Esophagus (tissue), 2 donors: ENCODE measurements at regions not wholly inside any gene's neighbourhood (a gene's known extent, or its start where the extent isn't known, plus 50 kb on each side); places are given as distances from the start of the nearest gene placed in this dataset.
"Not testable (repeated sequence)": the region's sequence is repeated elsewhere in the genome, so short reads cannot be mapped to it uniquely, and the experiment has no call there.

Source experiments
- H3K27ac ChIP-seq, 2 donors: one replicate each; pipeline ENCODE4 v1.5.1; 2013; ENCODE audit warnings: low read depth in 2 of 2, mild to moderate bottlenecking in 2 of 2, inconsistent platforms in 1 of 2, low read length in 1 of 2, moderate library complexity in 1 of 2
- H3K27me3 ChIP-seq, 2 donors: one replicate each; pipeline ENCODE4 v1.6.1; 2013; ENCODE audit warnings: low read length in 2 of 2, control low read depth in 1 of 2, mild to moderate bottlenecking in 1 of 2; ENCODE audit not compliant: insufficient read depth in 2 of 2, control insufficient read depth in 1 of 2
- H3K36me3 ChIP-seq, 2 donors: one replicate each; pipeline ENCODE4 v1.6.1; 2013; ENCODE audit warnings: low read length in 1 of 2; ENCODE audit not compliant: control insufficient read depth in 2 of 2, insufficient read depth in 2 of 2
- H3K4me1 ChIP-seq, 2 donors: one replicate each; pipeline ENCODE4 v1.6.1; 2013; ENCODE audit warnings: low read length in 1 of 2; ENCODE audit not compliant: control insufficient read depth in 2 of 2, insufficient read depth in 2 of 2
- H3K4me3 ChIP-seq, 2 donors: one replicate each; pipeline ENCODE4 v1.5.1; 2013; ENCODE audit warnings: low read length in 2 of 2, mild to moderate bottlenecking in 2 of 2, low read depth in 1 of 2, moderate library complexity in 1 of 2
- H3K9me3 ChIP-seq, 2 donors: one replicate each; pipeline ENCODE4 v1.6.1; 2013; ENCODE audit warnings: mild to moderate bottlenecking in 2 of 2, low read depth in 1 of 2, low read length in 1 of 2, moderate library complexity in 1 of 2; ENCODE audit not compliant: control insufficient read depth in 2 of 2, insufficient read depth in 1 of 2
- WGBS, 2 donors: extraction: QIAGEN DNeasy Blood & Tissue Kit; methylation state at CpG; one replicate each; pipeline ENCODE4 v1.1.7; 2013; 5-methylcytosine and 5-hydroxymethylcytosine counted together
- donor health status: healthy with polysubstance abuse.
- donor health status: Bipolar disorder and iron deficiency.

DNA sequence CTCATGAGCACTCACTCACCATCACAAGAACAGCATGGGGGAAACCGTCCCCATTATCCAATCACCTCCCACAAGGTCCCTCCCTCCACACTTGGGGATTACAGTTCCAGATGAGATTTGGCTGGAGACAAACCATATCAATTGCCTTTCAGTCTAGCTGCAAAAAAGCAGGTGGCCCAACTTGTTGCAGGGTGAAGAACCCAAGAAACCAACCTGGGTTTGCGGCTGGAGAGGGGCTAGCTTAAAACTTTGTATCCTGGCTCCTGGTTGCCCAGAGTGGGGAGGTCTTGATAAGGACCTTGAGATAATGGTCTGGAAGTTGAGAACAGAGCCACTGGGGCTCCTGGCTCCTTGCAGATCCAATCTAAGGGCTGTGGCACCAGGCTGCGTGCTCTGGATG, 122.8 kb upstream of the PCBD1 start:
- no peaks in the 10 kb centered on the region for H3K4me1 ChIP-seq
- no peaks in the 10 kb centered on the region for H3K27me3 ChIP-seq
- H3K27ac ChIP-seq, result no peak overlapping the region
- no peak overlapping the region for H3K4me3 ChIP-seq
- 90% methylated on average over 3 of the region's 3 CpGs for WGBS, 2 donors
- no peaks in the 10 kb centered on the region for H3K9me3 ChIP-seq
- no peaks in the 10 kb centered on the region for H3K36me3 ChIP-seq

DNA sequence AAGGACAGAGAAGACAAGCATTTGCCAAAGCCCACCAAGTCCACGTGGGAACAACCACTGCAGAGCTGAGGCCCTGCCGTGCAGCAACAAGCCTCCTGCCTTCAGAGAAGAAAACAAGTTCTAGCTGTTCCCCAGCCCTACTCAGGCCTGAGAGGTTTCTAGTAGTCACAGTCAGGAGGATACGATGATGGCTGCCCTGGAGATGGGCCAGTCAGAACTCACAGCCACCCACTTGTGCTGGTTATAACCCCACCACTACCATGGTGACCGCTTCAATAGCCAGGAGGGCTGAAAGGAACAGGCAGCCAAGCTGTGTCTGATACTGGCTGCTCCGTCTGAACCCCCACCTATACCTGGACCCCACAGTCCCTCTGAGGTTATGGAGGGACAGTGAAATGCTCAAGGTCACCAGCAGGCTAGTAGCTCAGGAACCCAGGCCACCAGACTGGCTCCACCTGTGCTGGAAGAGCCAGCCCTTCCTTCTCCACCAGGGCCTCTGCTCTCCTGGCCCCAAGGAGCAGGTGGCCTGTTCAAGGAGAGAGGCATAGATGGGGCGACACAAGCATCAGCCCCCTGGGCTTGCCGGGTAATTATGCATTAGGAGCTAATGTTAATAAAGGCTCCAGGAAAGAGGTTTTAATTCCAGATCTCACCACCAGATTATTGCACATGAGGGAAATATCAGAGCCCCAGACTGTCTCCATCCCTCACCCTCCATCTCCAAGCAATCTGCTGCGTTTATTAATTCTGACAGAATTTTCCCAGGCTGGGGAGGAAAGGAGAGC, 125.8 kb upstream of the PCBD1 start:
- Histone ChIP-seq H3K9me3 (peaks cover 0 to 2% of the 10 kb centered on the region in 2 donors), H3K27me3 (no peaks in the 10 kb centered on the region), H3K4me3 (no peak overlapping the region), H3K4me1 (no peaks in the 10 kb centered on the region), H3K36me3 (no peaks in the 10 kb centered on the region), H3K27ac (no peak overlapping the region)
- WGBS, 2 donors, result 72 to 84% methylated on average over 8 of the region's 8 CpGs

DNA sequence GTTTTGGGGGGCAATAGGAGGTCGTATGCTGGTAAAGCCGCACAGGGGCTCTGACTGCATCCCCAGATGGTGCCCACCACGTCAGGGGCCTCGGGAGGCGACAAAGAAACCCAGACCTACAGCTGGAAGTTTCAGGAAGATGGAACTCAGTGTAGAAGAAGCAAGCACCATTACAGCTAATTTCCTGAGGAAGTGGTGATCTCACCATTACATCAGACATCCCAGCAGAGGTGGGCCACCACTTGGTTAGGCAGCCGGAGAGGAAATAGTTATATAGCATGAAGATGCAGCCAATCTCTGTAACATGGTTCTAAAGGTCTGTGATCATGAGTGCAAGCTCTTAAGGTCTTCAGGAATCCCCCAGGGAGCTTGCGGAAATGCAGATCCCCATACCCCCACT, 127.3 kb upstream of the PCBD1 start:
- H3K27me3 ChIP-seq, result no peaks in the 10 kb centered on the region
- peaks cover 0 to 2% of the 10 kb centered on the region in 2 donors for H3K9me3 ChIP-seq
- 70 to 79% methylated on average over 7 of the region's 7 CpGs for WGBS, 2 donors
- no peak overlapping the region for H3K4me3 ChIP-seq
- H3K4me1 ChIP-seq, result no peaks in the 10 kb centered on the region
- H3K27ac ChIP-seq, result no peak overlapping the region
- H3K36me3 ChIP-seq, result no peaks in the 10 kb centered on the region

DNA sequence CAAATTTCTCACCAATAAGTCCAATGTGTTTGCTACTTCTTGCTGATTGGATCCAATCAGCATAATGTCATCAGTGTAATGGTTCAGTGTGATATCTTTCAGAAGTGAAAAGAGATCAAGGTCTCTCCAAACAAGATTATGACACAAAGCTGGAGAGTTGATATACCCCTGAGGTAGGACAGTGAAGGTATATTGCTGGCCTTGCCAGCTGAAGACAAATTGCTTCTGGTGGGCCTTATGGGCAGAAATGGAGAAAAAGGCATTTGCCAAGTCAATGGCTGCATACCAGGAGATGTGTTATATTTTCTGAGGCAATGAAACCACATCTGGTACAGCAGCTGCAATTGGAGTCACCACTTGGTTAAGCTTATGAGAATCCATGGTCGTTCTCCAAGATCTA, 131.7 kb upstream of the PCBD1 start:
- H3K27ac ChIP-seq, H3K36me3 ChIP-seq, H3K4me3 ChIP-seq, H3K27me3 ChIP-seq, H3K9me3 ChIP-seq, H3K4me1 ChIP-seq: not testable (repeated sequence)
- WGBS, 2 donors, result 88 to 91% methylated on average over 1 of the region's 1 CpG

DNA sequence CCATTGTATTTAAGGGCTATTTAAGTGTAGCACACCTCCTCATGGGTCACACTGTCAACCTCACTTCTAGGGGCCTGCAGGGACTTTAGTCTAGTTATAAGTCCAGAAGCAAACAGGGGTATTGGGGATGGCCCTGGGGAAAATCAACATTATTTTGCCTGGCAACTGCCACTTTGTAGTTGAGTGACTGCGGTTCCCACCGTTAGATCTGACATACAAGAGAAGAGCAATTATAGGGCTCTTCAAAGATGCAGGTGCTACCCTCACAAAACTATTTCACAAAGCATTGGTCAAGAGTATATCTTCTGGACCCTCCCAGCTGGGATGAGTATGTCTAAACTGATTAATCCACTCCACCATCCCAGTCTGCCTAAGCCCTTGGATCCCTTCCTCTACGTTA, 133.0 kb upstream of the PCBD1 start:
- Histone ChIP-seq H3K9me3 (peaks cover 0 to 2% of the 10 kb centered on the region in 2 donors), H3K4me1 (no peaks in the 10 kb centered on the region), H3K36me3 (no peaks in the 10 kb centered on the region), H3K4me3 (no peak overlapping the region), H3K27me3 (no peaks in the 10 kb centered on the region), H3K27ac (no peak overlapping the region)
- WGBS, 2 donors, result 97 to 98% methylated on average over 3 of the region's 3 CpGs

DNA sequence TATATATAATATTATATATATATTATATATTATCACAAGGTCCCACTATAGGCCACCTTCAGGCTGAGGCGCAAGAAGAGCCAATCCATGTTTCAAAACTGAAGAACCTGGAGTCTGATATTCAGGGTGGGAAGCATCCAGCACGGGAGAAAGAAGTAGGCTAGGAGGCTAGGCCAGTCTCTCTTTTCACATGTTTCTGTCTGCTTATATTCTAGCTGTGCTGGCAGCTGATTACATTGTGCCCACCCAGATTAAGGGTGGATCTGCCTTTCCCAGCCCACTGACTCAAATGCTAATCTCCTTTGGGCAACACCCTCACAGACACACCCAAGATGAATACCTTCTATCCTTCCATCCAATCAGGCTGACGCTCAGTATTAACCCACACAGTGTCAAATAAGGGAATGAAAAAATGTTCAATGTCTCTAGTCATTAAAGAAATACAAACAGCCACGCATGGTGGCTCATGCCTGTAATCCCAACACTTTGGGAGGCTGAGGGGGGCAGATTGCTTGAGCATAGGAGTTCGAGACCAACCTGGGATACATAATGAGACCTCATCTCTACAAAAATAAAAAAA, 135.4 kb upstream of the PCBD1 start:
- Histone ChIP-seq H3K4me3 (no peak overlapping the region), H3K36me3 (no peaks in the 10 kb centered on the region), H3K4me1 (no peaks in the 10 kb centered on the region), H3K27ac (no peak overlapping the region), H3K9me3 (peaks cover 0 to 2% of the 10 kb centered on the region in 2 donors), H3K27me3 (no peaks in the 10 kb centered on the region)
- 81 to 84% methylated on average over 5 of the region's 5 CpGs for WGBS, 2 donors

DNA sequence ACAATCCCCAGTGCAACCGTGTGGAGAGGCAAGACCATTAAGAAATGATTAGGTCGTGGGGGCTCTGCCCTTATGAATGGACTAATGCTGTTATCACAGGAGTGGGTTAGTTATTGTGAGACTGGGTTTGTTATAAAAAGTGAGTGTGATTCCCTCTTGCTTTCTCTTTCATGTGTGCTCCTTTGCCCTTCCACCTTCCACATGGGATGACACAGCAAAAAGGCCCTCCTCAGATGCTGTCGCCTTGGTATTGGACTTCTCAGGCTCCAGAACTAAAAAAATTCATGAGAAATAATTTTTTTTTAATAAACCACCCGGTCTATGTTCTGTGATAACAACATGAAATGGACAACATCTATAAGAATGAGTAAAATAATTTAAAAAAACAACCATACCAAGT, 136.1 kb upstream of the PCBD1 start:
- H3K36me3 ChIP-seq, result no peaks in the 10 kb centered on the region
- no peak overlapping the region for H3K4me3 ChIP-seq
- H3K27ac ChIP-seq, result no peak overlapping the region
- WGBS, 2 donors, result 72 to 76% methylated on average over 4 of the region's 4 CpGs
- H3K27me3 ChIP-seq, result no peaks in the 10 kb centered on the region
- H3K9me3 ChIP-seq, result no peaks in the 10 kb centered on the region
- H3K4me1 ChIP-seq, result no peaks in the 10 kb centered on the region

DNA sequence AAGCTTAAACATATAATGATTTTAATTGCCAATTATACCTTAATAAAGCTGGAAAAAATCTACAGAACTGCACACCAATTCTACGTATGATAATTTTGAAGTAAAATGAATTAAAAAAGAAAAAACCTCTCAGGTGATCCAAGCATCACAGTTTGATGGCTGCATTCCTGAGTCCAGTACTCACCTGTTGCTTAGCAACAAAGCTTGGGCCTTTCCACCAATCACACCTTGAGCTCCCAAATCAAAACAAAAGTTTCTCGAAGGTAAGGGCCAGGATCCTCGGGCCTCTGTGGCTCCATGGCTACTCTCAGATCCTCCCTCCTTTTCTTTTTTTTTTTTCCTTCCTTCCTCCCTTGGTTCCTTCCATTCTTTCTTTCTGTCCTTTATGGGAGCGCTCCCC, 137.2 kb upstream of the PCBD1 start:
- H3K4me1 ChIP-seq, result no peaks in the 10 kb centered on the region
- no peak overlapping the region for H3K27ac ChIP-seq
- 51 to 54% methylated on average over 4 of the region's 4 CpGs for WGBS, 2 donors
- H3K9me3 ChIP-seq, result no peaks in the 10 kb centered on the region
- H3K36me3 ChIP-seq, result no peaks in the 10 kb centered on the region
- no peak overlapping the region for H3K4me3 ChIP-seq
- no peaks in the 10 kb centered on the region for H3K27me3 ChIP-seq

- Histone ChIP-seq H3K27ac (no peak overlapping the region), H3K4me1 (no peaks in the 10 kb centered on the region), H3K27me3 (no peaks in the 10 kb centered on the region), H3K9me3 (no peaks in the 10 kb centered on the region), H3K4me3 (no peak overlapping the region), H3K36me3 (no peaks in the 10 kb centered on the region)
- WGBS, 2 donors, result 90 to 93% methylated on average over 9 of the region's 9 CpGs
Observed at GRCh38 chr10:71028066-71028465, 139.7 kb upstream of the PCBD1 start.

DNA sequence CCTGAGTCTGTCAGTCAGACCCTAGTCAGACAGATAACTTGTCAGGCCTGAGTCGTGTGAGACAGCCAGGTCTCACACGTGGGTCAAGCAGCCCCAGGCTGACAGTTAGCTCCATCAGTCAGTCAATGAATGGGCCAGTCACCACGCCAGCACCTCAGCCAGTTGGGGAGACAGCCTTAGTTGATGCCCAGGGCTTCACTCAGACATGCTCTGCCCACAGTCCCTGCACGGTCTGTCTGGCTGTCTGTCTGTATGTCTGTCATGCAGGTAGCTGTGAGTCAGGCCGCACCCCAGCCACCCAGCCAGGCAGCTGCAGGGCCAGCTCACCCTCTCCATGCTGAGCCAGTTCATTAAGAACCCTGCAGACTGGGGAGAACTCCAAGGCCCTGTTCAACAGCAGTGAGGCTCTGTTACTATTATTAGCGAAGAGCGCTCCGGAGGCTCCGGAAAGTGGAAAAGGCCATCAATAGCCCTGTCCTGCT, 141.1 kb upstream of the PCBD1 start:
- Histone ChIP-seq H3K9me3 (no peaks in the 10 kb centered on the region), H3K27me3 (no peaks in the 10 kb centered on the region), H3K27ac (no peak overlapping the region), H3K4me3 (no peak overlapping the region), H3K36me3 (no peaks in the 10 kb centered on the region), H3K4me1 (no peaks in the 10 kb centered on the region)
- 77 to 81% methylated on average over 9 of the region's 9 CpGs for WGBS, 2 donors
